RWPE1 (cell line): ENCODE measurements at regions not wholly inside any gene's neighbourhood (a gene's known extent, or its start where the extent isn't known, plus 50 kb on each side); places are given as distances from the start of the nearest gene placed in this dataset.

ENCODE experiments used
- CTCF ChIA-PET: fragments of 350-600 bp; sonication (Branson Sonifier 250); formaldehyde crosslinking; extraction: SDS; loops from one replicate; lab custom pipeline; 2021; lab: Yijun Ruan, JAX
- POLR2A ChIA-PET: fragments of 400-600 bp; formaldehyde crosslinking; extraction: SDS; loops from one replicate; lab custom pipeline; 2020; ENCODE audit warnings: antibody characterized with exemption; ENCODE audit not compliant: low non-redundant PET; lab: Yijun Ruan, JAX
- DNase-seq: peaks from one replicate; pipeline ENCODE4 v3.0.0; 2012; ENCODE audit warnings: low spot score
- H3K27ac ChIP-seq: fragments of 450-650 bp; 2 replicates; pipeline ENCODE4 v1.5.1; 2017
- TF ChIP-seq, protein P1 (sequence below): fragments of 450-650 bp; conservative IDR thresholded peaks from 2 replicates; pipeline ENCODE4 v1.5.1; 2017; ENCODE audit warnings: low read depth, mild to moderate bottlenecking

DNA sequence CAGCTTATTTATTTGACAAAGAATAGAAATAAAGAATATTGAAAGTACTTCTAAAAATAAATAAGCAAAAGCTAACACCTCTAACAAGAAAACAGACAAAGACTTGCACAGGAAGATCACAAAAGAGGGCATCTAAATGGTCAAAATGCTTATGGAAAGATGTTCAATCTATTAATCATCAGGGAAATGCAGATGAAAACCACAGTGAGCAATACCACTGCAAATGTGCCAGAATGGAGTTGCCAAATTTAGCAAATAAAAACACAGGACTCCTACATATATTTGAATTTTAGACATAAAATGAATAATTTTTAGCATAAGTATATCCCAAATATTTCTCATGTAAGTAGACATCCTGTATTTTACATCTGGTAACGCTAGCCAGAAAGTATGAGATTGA, 56.1 kb upstream of the HPGD start:
- no peak overlapping the region for H3K27ac ChIP-seq
- ChIA-PET POLR2A (no interaction called here), CTCF (interaction anchor here (0.6 kb wide), 1 partner anchor 15 kb away, joined by 3 read pairs; no protein-coding TSS in a partner anchor)
- DNase-seq: no peak
- TF ChIP-seq, protein P1, sequence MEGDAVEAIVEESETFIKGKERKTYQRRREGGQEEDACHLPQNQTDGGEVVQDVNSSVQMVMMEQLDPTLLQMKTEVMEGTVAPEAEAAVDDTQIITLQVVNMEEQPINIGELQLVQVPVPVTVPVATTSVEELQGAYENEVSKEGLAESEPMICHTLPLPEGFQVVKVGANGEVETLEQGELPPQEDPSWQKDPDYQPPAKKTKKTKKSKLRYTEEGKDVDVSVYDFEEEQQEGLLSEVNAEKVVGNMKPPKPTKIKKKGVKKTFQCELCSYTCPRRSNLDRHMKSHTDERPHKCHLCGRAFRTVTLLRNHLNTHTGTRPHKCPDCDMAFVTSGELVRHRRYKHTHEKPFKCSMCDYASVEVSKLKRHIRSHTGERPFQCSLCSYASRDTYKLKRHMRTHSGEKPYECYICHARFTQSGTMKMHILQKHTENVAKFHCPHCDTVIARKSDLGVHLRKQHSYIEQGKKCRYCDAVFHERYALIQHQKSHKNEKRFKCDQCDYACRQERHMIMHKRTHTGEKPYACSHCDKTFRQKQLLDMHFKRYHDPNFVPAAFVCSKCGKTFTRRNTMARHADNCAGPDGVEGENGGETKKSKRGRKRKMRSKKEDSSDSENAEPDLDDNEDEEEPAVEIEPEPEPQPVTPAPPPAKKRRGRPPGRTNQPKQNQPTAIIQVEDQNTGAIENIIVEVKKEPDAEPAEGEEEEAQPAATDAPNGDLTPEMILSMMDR: no peak

DNA sequence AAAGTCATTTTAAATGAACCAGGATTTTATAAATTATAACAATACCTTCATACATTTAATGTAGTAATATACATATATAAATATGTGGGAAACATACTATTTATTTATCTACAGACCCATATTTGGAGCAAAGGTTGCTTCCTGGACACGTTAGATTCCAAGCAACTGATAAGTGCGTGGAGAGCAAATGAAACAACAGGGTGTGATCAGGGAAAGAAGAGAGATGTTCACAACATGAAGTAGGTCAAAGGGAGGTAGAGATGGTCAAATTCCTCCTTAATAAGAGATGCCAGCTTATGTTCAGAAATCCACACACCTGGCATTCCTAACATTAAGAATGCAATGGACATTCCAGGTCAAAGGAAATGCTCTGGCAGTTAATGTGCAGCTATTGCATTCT, 53.1 kb upstream of the HPGD start:
- ChIA-PET POLR2A (no interaction called here), CTCF (no interaction called here)
- H3K27ac ChIP-seq: no peak overlapping the region
- TF ChIP-seq, protein P1: no peak
- DNase-seq: no peak
